HCEC 1CT (cell line): ENCODE measurements at regions not wholly inside any gene's neighbourhood (a gene's known extent, or its start where the extent isn't known, plus 50 kb on each side); places are given as distances from the start of the nearest gene placed in this dataset.

Source experiments
- DNase-seq: peaks from one replicate; pipeline ENCODE4 v3.0.0-alpha.2; 2017

DNA sequence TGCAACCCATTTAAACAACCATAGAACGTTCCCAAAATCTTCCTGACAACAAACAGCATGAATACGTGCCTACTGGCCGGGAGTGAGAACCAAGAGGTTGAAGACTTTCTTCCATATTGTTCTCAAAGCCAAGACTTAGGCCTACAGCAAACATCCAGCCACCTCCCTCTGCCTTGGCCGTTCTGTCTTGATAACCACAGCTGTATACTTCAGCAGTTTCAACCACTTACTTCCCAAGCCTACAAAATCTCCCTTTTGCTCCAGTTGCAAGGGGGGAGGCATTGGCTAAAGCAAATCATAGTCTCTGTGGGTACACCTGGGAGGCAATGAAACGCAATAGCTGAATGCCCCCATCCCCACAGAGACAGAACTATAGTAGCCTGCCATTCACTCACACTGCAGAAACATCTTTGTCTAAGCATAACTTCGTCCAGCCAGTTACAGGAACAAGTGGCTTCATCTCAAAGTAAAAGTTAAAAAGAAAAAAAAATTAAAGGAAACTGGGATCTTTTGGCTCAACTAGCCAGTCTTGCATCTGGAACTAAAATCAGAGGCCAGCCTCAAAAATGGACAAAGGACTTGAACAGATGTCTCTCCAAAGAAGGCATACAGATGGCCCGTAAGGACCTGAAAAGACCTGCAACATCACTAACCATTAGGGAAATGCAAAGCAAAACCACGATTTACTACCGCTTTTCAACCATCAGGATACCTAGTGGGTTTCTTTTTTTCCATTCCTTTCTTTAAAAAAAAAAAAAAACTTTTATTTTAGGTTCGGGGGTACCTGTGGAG lies 186.0 kb downstream of the PSMG1 start:
- no peak for DNase-seq

DNA sequence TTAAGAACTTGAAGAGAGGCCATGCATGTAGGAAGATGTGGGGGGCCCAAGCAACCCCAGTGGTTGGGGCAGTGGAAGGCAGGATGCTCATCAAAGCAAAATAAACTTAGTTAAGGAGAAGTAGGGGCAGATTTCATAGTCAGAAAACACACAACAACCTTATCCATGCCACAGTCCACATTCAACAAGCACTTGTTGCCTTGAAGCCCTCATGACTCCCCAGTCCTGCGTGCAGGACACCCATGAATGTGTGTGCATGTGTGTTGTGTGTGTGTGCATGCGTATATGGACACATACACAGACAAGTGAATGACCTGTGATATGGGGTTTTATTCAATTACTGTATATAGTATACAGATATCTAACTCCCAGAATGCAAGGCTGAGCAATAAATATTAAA lies 186.9 kb downstream of the PSMG1 start:
- no peak for DNase-seq

DNA sequence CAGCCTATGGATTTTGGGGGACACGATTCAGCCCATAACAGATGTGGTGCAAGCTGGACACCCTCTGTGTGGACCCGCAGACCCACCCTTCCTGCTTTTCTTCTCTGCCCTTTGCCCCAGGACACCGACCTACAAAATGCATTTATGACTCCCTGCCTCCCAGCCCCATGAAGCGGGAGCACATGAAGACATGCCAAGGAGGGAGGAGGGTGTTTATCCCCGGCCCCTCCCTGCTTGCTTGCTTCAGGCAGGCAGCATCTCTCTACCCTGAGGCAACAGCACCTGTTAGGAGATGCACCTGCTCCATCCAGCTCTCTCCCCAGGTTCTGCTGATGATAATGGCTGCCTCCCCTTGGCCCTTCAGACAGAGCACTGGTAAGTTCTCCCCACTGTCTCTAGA lies 187.5 kb downstream of the PSMG1 start:
- no peak for DNase-seq

DNA sequence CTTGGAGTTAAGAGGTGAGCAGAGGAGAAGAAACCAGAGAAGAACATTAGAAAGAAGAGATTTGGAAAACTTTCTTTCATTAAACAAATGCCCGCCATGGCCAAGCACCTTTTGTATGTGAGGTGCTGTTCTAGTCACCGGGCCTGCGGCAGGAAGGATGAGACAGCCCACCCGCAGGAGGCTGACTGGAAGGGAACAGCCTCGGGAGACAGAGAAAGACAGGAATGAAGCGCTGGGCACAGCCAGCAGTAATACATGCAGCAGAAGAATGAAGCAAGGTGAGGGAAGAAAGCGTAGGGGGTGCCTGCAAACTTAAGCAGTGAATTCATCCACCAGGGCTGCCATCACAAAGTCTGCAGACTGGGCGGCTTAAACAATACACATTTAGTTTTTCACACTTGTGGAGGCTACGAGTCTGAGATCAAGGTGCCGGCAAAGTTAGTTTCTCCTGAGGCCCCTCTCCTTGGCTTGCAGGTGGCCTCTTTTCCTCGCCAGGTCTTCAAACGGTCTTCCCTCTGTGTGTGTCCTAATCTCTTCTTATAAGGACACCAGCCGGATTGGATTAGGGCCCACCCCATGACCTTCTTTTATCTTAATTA lies 188.1 kb downstream of the PSMG1 start:
- no peak for DNase-seq

DNA sequence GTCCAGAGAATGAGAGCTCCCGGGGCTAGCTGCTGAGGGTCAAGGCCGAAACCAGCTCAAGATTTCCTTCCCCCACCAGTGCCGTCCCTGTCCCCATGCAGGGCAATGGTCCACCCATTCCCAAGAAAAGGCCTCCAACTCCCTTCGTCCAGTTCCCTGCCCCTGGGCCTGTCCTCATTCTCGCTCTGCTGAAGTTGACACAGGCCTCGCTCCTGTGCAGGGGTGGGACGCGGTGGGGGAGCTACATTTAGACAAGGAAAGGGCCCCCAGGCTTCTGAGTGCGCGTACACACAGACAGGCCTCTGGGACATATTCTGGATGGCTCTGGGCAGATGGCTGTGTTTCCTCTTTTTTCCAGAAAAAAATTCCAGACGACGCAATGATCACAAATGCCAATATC lies 188.3 kb downstream of the ETS2 start:
- DNase-seq, result no peak

DNA sequence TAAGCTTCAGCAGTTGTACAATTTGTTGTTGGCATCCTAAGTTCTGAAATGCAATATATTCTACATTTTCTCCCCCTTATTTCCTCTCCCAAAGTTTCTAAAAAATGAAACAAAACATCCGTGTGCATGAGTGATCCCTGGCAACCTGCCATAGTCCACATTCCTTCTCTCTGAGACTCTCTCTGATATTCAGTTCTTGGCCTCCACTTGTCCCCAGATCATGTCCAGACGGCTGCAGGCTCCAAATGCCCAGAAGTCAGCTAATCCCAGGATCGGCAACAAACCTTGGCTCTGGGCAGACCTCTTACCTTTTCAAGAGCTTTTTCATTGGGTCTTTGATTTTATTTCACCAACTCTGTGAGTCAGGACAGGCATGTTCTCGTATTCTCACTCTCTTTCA lies 187.8 kb downstream of the ETS2 start:
- DNase-seq, result peak; percentile 91

DNA sequence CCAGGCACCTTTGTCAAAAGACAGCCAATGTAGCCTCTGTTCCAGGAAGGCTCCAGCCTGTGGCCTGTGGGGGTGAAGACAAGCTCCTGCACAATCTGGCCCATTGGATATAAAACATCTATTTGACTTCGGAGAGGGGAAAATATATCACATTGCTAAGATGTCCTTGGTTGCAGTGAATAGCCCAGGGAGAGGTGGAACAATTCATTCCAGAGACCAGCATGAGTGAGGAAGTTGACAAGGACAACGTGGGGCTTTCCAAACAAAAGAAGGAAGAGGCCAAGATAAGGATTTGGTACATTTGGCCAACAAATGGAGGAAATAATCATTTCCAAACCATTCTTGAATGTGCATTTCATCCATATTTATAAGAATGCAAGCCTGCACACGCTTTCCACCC lies 187.0 kb downstream of the ETS2 start:
- no peak for DNase-seq

DNA sequence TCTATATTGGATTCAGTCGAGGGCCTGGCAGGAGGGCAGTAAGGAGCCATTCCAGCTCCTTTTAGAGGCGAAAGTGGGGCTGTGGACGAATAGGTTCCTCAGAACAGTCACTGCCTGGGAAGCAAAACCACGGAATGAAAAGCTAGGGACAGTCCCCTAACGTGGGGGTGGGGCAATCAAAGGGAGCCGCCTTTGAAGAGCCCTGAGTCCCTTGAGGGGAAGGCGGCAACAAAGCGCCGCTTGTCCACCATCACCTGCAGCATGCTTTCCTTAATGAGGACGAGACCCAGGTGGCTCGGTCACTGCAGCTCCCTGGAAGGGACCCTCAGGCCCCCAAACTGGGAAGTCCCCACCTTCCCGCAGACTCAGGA lies 184.7 kb downstream of the ETS2 start:
- DNase-seq, result no peak

DNA sequence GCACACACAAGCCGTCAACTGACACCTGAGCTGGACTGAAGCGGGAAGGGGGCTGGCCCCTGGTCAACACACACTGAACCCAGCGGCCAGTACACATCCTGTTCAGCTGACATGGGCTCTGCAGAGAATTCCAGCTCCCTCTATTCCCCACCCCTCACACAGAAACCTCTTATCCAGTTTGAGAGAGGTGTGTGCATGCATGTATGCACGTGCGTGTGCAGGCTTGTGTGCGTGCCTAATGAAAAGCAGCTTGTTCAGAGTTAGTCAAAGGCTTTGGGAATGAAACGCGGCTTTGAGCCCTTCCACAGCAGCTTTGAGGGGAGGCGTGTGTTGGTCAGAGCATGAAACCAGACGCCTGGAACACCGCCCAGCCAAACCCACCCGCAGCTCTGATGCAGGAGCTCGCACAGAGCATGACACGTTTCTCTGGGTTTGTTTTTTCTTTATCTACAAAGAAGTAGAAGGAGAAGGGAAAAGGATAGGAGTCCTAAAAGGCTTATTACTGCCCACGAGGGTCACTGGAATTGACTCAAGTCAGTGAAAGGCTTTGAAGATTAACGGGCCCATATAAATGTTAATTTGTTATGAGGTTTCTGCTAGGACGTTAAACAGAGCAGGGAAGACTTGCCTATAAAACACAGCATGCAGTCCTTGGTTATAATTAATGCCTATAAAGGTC lies 184.2 kb downstream of the ETS2 start:
- DNase-seq, result peak; percentile 23

DNA sequence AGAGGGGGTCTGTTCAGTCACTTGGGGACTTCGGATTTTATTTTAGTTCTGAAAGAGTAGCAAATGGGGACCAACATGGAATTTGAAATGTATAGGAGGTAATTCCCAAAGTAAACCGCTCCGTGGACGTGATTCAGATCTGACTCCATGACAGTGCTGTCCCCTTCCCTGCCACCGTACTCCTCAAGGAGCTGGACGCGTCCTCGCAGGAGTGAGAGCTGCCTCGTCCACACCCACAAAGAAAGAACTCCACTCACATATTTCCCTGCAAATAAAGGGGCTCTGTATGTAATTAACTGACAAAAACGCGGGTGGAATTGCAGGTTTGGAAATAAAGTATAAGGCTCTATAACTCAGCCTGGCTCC lies 183.6 kb downstream of the ETS2 start:
- no peak for DNase-seq

DNA sequence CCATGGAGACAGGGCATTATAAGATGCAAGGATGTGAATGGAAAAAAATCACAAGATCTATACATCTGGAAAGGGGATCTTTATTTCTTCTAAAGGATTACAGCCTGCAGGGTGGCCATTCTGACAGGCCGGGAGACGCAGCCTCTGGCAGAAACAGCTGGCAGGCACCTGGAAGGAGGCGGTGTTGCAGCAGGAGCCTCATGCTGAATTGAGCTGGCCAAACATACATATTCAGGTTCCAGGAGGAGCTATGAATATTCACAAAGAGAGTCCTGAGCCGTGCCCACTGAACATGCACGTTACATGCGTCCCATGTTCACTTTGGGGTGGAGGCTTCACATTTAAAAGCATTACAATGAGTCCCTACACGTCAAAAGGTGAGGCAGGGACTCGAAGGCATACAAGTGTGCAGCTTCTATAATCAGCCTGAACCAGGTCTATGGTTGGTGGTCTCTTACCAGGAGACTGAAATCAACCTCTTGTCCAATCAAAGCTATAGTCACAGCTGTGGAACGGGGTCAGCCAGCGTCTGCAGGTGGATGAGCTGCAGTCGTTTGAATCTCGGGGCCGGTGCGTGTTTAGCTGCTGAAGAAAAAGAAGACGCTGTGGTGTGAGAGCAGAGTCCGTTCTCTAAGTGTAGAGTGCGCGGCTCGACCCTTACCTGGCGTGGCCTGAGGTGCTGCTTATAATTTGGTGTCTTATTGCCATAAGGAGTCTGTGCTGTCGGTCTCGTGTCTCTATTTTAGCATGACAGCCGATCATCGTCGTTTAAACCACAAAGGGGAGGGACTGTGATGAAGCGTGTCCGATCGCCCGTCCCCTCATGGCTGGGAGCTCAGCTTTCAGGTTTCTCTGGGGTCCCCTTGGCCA lies 183.0 kb downstream of the ETS2 start:
- no peak for DNase-seq

DNA sequence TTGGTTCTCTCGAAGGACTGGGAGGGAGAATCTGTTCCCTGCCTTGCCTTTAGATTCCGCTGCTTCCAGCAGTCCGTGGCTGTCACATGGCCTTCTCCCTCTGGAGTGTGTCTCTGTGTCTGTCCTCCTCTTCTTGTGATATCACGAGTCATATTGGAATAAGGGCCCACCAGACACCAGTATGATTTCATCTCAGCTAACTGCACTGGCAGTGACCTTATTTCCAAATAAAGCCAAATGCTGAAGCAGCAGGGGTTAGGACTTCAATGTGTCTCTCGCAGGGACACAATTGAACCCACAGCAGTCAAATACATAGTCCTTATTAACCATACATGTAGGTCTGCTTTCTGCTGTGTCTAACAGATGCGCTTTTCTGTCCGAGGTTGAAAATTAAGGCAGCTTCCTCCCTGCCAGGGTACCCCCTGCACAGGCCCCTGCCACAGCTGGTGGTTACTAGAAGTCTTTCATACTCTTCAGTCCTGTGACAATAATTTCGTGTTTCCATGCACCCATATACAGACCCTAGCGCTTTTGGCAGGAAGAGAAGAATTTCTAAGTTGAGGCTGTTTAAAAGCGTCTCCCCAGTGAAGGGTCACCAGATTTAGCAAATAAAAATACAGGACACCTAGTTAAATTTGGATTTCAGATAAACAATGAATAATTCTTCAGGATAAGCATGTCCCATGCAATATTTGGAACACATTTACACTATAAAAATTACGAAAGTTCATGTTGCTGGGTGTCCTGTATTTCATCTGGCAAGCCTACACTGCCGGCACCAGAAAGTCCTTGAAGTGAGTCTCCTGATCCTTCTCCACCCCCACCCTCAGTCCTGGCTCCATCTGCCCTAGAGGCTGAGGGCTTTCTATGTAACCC lies 182.1 kb downstream of the ETS2 start:
- DNase-seq, result no peak

DNA sequence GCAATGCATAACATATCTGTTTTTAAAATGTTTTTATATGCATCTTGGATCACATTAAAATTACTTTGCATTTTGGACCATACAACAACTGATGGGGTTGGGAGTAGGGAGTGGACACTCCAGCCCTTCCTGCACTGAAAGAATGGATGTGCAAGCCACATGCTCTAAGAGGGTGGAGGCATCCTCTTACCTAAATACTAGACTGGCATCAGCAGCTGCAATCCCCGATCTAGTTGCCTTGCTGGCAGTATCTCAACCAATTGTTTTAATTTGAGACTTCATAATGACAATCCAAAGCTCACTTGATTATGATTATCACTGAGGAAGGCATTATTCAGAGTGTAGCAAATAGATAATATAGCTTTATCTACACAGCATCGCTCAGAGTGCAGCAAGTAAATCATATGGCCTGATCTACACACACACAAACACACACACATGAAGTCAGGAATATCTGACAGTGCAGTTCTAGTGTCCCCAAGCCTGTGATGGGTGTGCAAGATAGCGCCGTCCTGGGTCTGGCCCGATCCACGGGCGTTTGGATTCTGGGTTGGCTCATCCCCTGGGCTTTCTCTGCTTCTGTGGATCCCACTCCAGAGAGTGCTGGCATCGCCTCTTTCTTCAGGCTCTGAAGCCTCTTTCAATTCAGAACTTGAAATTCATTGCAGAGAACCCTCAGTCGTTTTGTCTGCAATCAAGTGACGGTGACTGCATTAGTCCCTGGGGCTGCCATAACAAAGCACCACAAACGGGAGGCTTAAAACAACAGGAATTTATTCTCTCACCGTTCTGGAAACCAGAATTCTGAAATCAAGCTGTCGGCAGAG lies 181.3 kb downstream of the ETS2 start:
- DNase-seq, result no peak

DNA sequence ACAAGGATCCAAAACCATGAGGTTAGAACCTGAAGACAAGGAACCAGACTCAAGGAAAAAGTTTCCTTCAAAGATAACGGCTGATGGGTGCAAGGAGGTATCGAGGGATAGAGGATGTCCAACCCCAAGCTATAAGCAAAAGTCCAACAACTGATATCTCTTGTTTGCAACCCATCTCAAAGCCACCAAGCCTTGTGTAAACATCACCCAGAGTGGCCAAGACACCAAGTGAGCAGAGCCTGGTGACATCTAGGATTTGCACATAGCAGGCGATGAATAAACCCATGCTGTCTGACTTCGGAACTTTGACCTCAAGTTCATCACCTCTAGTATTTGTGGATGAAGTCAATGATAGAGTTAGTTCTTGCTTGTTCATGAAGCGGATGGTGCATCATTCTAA lies 180.7 kb downstream of the ETS2 start:
- no peak for DNase-seq

DNA sequence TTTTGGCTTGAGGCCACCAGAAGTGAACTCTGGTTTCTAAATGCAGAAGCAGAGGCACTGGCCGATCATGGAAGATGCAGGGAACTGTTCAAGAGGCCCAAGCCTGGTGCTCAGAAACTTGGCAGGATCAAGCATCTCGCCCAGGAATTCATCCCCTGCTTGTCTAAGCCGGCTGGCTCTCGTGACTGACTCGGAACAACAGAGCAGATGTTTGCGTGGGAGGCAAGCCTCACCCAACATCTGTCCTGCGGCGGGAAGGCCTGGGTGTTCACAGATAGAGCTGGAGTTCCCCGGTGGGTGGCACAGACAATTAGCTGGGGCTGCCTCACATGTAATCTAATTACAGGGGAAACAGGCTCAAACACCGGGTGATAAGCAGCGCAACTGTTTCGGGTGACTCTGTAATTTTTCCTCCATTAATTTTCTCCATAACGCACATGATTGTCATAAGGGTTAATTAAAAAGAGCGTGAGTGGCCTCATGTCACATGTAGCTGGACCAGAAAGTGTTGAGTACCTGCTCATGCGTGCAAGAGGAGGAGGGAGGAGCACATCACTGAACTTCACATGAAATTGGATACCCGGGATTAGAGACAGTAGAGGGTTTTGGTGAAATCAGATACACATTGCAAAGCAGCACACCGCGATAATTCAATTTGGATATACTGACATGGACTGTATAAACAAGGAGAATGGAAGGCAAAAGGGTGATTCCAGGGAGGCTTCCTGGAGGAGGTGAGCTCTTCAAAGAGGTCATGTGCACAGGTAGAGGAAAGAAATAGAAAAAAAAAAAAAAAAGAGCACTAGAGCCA lies 180.0 kb downstream of the ETS2 start:
- peak; percentile 94 for DNase-seq

DNA sequence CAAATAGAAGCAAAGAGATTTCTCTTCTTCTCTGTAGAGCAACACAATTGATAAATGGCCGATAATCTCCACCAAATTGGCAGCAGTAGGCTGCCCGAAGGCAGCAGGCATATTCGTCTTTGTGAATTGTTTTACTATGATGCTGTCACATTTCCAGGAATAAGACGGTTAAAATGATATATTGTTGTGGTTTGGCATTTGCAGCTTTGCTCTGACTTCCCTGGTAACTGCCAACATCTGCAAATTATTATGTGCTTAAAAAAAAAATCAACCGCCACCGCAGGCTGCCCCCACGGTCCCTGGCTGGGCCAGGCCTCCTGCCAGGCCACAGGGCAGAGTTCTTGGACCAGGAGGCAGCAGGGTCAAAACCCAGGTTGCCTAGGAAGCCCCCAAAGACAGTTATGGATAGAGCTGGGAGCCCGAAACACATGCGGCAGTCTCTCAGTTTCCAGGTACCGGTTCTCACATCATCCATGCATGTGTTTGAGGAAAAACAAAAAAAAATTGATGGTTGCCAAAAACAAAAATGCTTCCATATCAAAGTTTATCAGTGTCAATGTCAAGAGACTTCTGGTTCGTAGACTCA lies 179.3 kb downstream of the ETS2 start:
- DNase-seq, result peak; percentile 93

DNA sequence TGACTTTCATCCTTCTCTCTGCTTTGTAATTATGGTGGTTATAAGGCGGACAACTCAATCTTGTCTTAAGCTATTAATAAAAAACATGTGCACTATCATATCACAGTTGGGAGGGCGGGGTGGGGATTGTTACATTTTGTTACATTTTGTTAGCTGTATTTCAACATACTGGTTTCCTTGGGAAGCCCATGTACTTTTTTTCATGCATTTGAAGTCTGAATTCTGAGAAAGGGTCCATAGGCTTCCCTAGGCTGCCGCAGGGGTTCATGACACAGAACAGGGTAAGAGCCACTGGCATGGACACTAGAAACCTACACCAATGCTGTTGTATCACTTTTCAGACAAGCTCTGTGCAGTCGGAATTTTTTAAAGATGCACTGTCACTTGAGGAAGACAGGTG lies 178.8 kb downstream of the ETS2 start:
- no peak for DNase-seq

DNA sequence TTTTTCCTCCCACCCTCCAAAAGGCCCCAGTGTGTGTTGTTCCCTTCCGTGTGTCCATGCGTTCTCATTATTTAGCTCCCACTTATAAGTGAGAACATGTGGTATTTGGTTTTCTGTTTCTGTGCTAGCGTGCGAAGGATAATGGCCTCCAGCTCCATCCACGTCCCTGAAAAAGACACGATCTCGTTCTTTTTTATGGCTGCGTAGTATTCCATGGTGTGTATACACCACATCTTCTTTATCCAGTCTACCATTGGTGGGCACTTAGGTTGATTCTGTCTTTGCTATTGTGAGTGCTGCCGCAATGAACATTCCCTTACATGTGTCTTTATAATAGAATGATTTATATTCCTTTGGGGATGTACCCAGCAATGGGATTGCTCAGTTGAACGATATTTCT lies 177.8 kb downstream of the ETS2 start:
- DNase-seq, result no peak

DNA sequence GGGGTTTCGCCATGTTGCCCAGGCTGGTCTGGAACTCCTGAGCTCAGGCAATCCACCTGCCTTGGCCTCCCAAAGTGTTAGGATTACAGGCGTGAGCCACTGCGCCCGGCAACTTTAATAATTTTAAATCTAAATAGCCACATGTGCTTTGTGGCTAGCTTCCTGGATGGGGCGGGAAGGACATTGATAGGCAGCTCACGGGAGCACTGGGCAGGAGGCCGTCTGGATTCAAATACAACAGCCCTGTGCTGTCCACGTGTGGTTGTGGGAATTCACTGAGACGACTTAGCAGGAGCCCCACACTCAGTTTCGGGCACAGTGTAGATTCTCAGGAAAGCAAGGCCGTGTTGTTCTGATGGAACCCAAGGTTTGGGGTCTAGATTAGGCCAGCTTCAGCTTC lies 177.1 kb downstream of the ETS2 start:
- DNase-seq, result no peak

DNA sequence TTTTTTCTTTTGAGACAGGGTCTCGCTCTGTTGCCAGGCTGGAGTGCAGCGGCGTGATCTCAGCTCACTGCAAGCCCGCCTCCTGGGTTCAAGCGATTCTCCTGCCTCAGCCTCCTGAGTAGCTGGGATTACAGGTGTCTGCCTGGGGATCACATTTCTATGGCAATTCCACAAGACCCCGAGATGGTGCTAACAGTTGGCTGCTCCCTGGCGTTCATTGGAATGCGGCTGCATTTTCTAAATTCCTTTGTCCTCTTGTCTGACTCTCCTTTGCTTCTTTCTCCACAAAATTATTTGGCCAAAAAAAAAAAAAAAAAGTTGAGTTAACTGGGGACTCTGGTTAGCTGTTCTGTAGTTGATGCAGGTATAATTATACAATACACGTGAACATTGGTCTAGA lies 176.4 kb downstream of the ETS2 start:
- DNase-seq, result no peak
